ENCODE measurements at regions not wholly inside any gene's neighbourhood (a gene's known extent, or its start where the extent isn't known, plus 50 kb on each side); places are given as distances from the start of the nearest gene placed in this dataset.

- Histone ChIP-seq H3K4me2 (ENCODE audit: low read depth, low read length, poor library complexity, severe bottlenecking) (no peak overlapping the region), H3K36me3 (ENCODE audit: low read length) (no peaks in the 10 kb centered on the region), H3K27me3 (ENCODE audit: low read length) (no peaks in the 10 kb centered on the region), H2AFZ (ENCODE audit: low read depth, low read length, severe bottlenecking) (no peak overlapping the region), H3F3A (ENCODE audit: insufficient read depth) (no peaks in the 10 kb centered on the region), H3K79me2 (ENCODE audit: insufficient read depth, low read length) (no peaks in the 10 kb centered on the region), H3K27ac (ENCODE audit: low read depth, low read length) (no peak overlapping the region), H3K9me3 (ENCODE audit: insufficient read depth, low read length) (no peaks in the 10 kb centered on the region), H4K20me1 (ENCODE audit: low read depth, low read length) (no peaks in the 10 kb centered on the region), H3K4me3 (ENCODE audit: insufficient read depth, low read length, poor library complexity, severe bottlenecking) (no peak overlapping the region), H3K9ac (ENCODE audit: low read length) (no peak overlapping the region), H3K9me2 (replicated peaks; ENCODE audit: insufficient read depth, low read length) (no peaks in the 10 kb centered on the region)
- TF ChIP-seq CTCF (IDR thresholded peaks at IDR 0.05; ENCODE audit: insufficient read depth, low read length, poor library complexity, severe bottlenecking) (no peak), EZH2phosphoT487 (conservative IDR thresholded peaks at IDR 0.05; ENCODE audit: low read length) (no peak)
Measured at GRCh38 chr2:139048017-139048416, 267.8 kb upstream of the NXPH2 start.

GRCh38 chr2:139045524-139045923 is 265.3 kb upstream of the NXPH2 start:
- TF ChIP-seq EZH2phosphoT487 (conservative IDR thresholded peaks at IDR 0.05; ENCODE audit: low read length): no peak
- H3K27ac ChIP-seq (ENCODE audit: low read depth, low read length): no peak overlapping the region
- no peaks in the 10 kb centered on the region for H3K79me2 ChIP-seq (ENCODE audit: insufficient read depth, low read length)
- no peaks in the 10 kb centered on the region for H4K20me1 ChIP-seq (ENCODE audit: low read depth, low read length)
- no peaks in the 10 kb centered on the region for H3K36me3 ChIP-seq (ENCODE audit: low read length)
- H3K9ac ChIP-seq (ENCODE audit: low read length): no peak overlapping the region
- H3K9me3 ChIP-seq (ENCODE audit: insufficient read depth, low read length): no peaks in the 10 kb centered on the region
- H3K4me2 ChIP-seq (ENCODE audit: low read depth, low read length, poor library complexity, severe bottlenecking): no peak overlapping the region
- no peaks in the 10 kb centered on the region for H3K27me3 ChIP-seq (ENCODE audit: low read length)
- no peaks in the 10 kb centered on the region for H3K9me2 ChIP-seq (replicated peaks; ENCODE audit: insufficient read depth, low read length)
- H3K4me3 ChIP-seq (ENCODE audit: insufficient read depth, low read length, poor library complexity, severe bottlenecking): no peak overlapping the region
- no peak overlapping the region for H2AFZ ChIP-seq (ENCODE audit: low read depth, low read length, severe bottlenecking)
- H3F3A ChIP-seq (ENCODE audit: insufficient read depth): no peaks in the 10 kb centered on the region

- Histone ChIP-seq H3K9ac (ENCODE audit: low read length) (no peak overlapping the region), H3K9me3 (ENCODE audit: insufficient read depth, low read length) (no peaks in the 10 kb centered on the region), H3F3A (ENCODE audit: insufficient read depth) (no peaks in the 10 kb centered on the region), H3K4me2 (ENCODE audit: low read depth, low read length, poor library complexity, severe bottlenecking) (no peak overlapping the region), H3K27ac (ENCODE audit: low read depth, low read length) (no peak overlapping the region), H3K36me3 (ENCODE audit: low read length) (no peaks in the 10 kb centered on the region), H3K9me2 (replicated peaks; ENCODE audit: insufficient read depth, low read length) (no peaks in the 10 kb centered on the region; the same call in 1 of the 2 replicates), H2AFZ (ENCODE audit: low read depth, low read length, severe bottlenecking) (no peak overlapping the region), H3K27me3 (ENCODE audit: low read length) (no peaks in the 10 kb centered on the region), H3K79me2 (ENCODE audit: insufficient read depth, low read length) (no peaks in the 10 kb centered on the region), H4K20me1 (ENCODE audit: low read depth, low read length) (no peaks in the 10 kb centered on the region), H3K4me3 (ENCODE audit: insufficient read depth, low read length, poor library complexity, severe bottlenecking) (no peak overlapping the region)
- TF ChIP-seq CTCF (IDR thresholded peaks at IDR 0.05; ENCODE audit: insufficient read depth, low read length, poor library complexity, severe bottlenecking): no peak
- no peak for TF ChIP-seq EZH2phosphoT487 (conservative IDR thresholded peaks at IDR 0.05; ENCODE audit: low read length)
Measured at GRCh38 chr2:139034064-139034463, 253.9 kb upstream of the NXPH2 start.

GRCh38 chr2:139033300-139033699 is 253.1 kb upstream of the NXPH2 start:
- no peak overlapping the region for H3K4me2 ChIP-seq (ENCODE audit: low read depth, low read length, poor library complexity, severe bottlenecking)
- no peak overlapping the region for H3K27ac ChIP-seq (ENCODE audit: low read depth, low read length)
- H3K9me3 ChIP-seq (ENCODE audit: insufficient read depth, low read length): no peaks in the 10 kb centered on the region
- no peak for TF ChIP-seq EZH2phosphoT487 (conservative IDR thresholded peaks at IDR 0.05; ENCODE audit: low read length)
- no peak for TF ChIP-seq CTCF (IDR thresholded peaks at IDR 0.05; ENCODE audit: insufficient read depth, low read length, poor library complexity, severe bottlenecking)
- H3K4me3 ChIP-seq (ENCODE audit: insufficient read depth, low read length, poor library complexity, severe bottlenecking): no peak overlapping the region
- H3K79me2 ChIP-seq (ENCODE audit: insufficient read depth, low read length): no peaks in the 10 kb centered on the region
- H3K9ac ChIP-seq (ENCODE audit: low read length): no peak overlapping the region
- H3K36me3 ChIP-seq (ENCODE audit: low read length): no peaks in the 10 kb centered on the region
- no peaks in the 10 kb centered on the region for H3K27me3 ChIP-seq (ENCODE audit: low read length)
- H3F3A ChIP-seq (ENCODE audit: insufficient read depth): no peaks in the 10 kb centered on the region
- H4K20me1 ChIP-seq (ENCODE audit: low read depth, low read length): no peaks in the 10 kb centered on the region
- H3K9me2 ChIP-seq (replicated peaks; ENCODE audit: insufficient read depth, low read length): no peaks in the 10 kb centered on the region; the same call in 1 of the 2 replicates
- H2AFZ ChIP-seq (ENCODE audit: low read depth, low read length, severe bottlenecking): no peak overlapping the region
